Testis (tissue), 2 donors: ENCODE measurements at regions not wholly inside any gene's neighbourhood (a gene's known extent, or its start where the extent isn't known, plus 50 kb on each side); places are given as distances from the start of the nearest gene placed in this dataset.
A peak's percentile ranks its signal among the peaks of the same experiment; 100 is the strongest.
"Not testable (repeated sequence)": the region's sequence is repeated elsewhere in the genome, so short reads cannot be mapped to it uniquely, and the experiment has no call there.

Source experiments
- DNase-seq: peaks from one replicate; pipeline ENCODE4 v3.0.0-alpha.2; 2019
- H3K27ac ChIP-seq, 2 donors: fragments of 200-600 bp; sonication (generic); one replicate each; pipeline ENCODE4 v1.5.1; 2019
- H3K27me3 ChIP-seq: fragments of 200-600 bp; sonication (generic); one replicate; pipeline ENCODE4 v1.5.1; 2019
- H3K36me3 ChIP-seq: fragments of 200-600 bp; sonication (generic); one replicate; pipeline ENCODE4 v1.5.1; 2017; ENCODE audit warnings: low read depth; ENCODE audit errors: missing control alignments
- H3K4me1 ChIP-seq: fragments of 200-600 bp; sonication (generic); one replicate; pipeline ENCODE4 v1.5.1; 2019
- H3K4me3 ChIP-seq, 2 donors: fragments of 200-600 bp; sonication (generic); one replicate each; pipeline ENCODE4 v1.5.1; 2017 to 2019
- H3K9me3 ChIP-seq: fragments of 200-600 bp; sonication (generic); one replicate; pipeline ENCODE4 v1.5.1; 2017
- POLR2A ChIP-seq: fragments of 450-650 bp; IDR thresholded peaks from one replicate; pipeline ENCODE4 v1.6.1; 2017; ENCODE audit warnings: antibody characterized with exemption, mild to moderate bottlenecking, moderate library complexity
- WGBS, 2 donors: methylation state at CpG; one replicate each; pipeline ENCODE4 v1.1.5; 2018; 5-methylcytosine and 5-hydroxymethylcytosine counted together
- intact Hi-C: fragments of 100-400 bp; cut with DNase I; formaldehyde crosslinking; loops from one replicate; pipeline ENCODE4 v1.15.1; 2023; ENCODE audit warnings: low total_unique reads
- TF ChIP-seq, protein P1 (sequence below), 3 experiments: fragments of 450-650 bp in 2 of 3; fragments of 200-600 bp in 1 of 3; sonication (generic) in 1 of 3; IDR thresholded peaks; one replicate each; pipeline ENCODE4 v1.5.1; 2016 to 2019; ENCODE audit warnings: antibody characterized with exemption in 3 of 3, mild to moderate bottlenecking in 2 of 3, moderate library complexity in 1 of 3

DNA sequence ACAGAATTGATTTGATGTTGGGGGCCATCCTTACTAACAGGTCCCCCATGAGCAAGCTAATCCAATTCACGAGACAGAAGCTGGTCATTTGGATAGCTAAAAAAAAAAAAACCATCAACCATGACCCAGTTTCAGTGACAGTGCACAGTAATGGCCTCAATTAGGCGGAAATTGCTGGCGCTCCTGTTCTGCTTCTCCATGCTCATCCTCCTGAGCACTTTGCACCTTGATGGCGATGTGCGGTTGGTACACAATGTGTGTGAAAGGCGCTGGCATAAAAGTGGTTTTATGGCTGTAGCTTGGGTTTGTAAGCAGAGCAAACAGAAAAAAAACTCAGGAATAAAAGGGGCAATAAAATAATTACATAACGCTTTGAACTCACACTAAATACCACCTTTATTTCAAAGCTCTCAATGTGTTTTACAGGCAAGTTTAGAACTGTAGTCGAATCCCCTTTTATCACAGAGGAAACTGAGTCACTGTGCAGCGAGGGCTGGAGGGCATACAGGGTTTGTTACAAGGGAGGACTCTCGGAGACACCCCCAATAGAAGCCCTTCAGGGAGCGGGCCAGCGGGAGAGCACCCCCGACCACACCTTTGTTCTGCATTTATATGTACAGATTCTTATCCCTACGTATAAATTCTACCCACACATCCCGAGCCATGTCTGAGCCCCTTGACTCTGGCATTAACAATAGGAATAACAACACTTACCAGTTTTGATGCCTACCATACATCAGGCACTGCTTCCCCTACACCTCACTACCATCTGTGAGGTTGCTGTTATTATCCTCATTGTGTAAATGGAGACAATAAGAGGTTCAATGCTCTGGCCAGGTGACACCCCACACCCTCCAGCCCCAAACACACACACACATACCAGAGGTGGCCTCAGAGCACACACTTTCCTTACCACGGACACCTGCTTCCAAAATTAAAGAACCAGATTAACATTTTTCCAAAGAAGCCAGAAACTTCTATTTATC, 213.5 kb upstream of the IRF2BP2 start:
- H3K27me3 ChIP-seq: no peaks in the 10 kb centered on the region
- H3K9me3 ChIP-seq: no peaks in the 10 kb centered on the region
- no peak overlapping the region for H3K4me3 ChIP-seq
- H3K36me3 ChIP-seq: no peaks in the 10 kb centered on the region
- intact Hi-C loops: no loop called here
- TF ChIP-seq POLR2A: no peak
- TF ChIP-seq, protein P1, sequence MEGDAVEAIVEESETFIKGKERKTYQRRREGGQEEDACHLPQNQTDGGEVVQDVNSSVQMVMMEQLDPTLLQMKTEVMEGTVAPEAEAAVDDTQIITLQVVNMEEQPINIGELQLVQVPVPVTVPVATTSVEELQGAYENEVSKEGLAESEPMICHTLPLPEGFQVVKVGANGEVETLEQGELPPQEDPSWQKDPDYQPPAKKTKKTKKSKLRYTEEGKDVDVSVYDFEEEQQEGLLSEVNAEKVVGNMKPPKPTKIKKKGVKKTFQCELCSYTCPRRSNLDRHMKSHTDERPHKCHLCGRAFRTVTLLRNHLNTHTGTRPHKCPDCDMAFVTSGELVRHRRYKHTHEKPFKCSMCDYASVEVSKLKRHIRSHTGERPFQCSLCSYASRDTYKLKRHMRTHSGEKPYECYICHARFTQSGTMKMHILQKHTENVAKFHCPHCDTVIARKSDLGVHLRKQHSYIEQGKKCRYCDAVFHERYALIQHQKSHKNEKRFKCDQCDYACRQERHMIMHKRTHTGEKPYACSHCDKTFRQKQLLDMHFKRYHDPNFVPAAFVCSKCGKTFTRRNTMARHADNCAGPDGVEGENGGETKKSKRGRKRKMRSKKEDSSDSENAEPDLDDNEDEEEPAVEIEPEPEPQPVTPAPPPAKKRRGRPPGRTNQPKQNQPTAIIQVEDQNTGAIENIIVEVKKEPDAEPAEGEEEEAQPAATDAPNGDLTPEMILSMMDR (IDR thresholded peaks at IDR 0.05): no peak
- H3K4me1 ChIP-seq: no peaks in the 10 kb centered on the region
- H3K27ac ChIP-seq: no peak overlapping the region
- no peak for DNase-seq
- WGBS, 2 donors: 93 to 94% methylated on average over 16 of the region's 16 CpGs

DNA sequence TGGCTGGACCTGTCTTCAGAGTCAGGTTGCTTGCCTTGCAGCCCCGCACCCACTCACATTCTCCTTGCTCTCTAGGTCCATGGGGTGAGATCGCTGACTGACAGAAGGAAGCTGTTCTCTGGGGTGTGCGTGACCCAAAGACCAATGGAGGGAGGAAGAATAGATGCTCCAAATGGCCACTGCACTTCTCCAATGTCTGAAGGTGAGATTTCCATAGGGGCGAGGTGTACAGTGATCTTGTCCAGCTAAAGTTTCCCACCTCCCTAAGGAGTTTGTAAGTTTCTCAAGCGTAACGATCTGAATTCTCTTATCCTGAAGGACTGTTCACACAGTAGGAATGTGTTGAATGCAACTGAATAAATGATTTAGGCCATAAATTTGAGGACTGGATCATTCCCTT, 211.9 kb upstream of the IRF2BP2 start:
- 97 to 98% methylated on average over 6 of the region's 6 CpGs for WGBS, 2 donors

DNA sequence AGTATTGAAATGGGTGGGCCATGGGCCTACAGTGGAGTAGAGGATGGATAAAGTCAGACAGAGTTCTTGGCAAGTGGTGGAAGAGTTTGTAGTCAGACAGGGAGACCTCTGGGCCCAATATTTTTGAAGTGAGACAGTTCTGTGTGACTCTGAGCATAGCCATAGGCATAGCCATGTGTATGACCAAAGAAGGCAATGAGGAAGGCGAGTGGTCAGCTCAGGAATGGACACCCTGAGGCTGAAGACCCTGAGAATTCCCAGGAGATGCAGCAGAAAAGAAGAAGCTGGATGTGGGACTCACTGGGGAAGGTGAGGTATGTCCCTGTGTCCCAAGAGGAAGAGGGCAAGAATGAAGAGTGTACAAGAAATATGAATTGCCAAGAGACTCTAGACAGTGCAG, 210.6 kb upstream of the IRF2BP2 start:
- H3K4me3 ChIP-seq: no peak overlapping the region
- DNase-seq: no peak
- H3K27me3 ChIP-seq: no peaks in the 10 kb centered on the region
- H3K36me3 ChIP-seq: no peaks in the 10 kb centered on the region
- intact Hi-C loops: no loop called here
- TF ChIP-seq, protein P1 (IDR thresholded peaks at IDR 0.05): no peak
- TF ChIP-seq POLR2A: no peak
- no peaks in the 10 kb centered on the region for H3K9me3 ChIP-seq
- 90 to 94% methylated on average over 1 of the region's 1 CpG for WGBS, 2 donors
- no peak overlapping the region for H3K27ac ChIP-seq
- H3K4me1 ChIP-seq: peaks cover 3% of the 10 kb centered on the region

More for the DNA sequence above, 211.9 kb upstream of the IRF2BP2 start:
- TF ChIP-seq, protein P1 (IDR thresholded peaks at IDR 0.05): no peak
- TF ChIP-seq POLR2A: no peak
- no peaks in the 10 kb centered on the region for H3K36me3 ChIP-seq
- peaks cover 3% of the 10 kb centered on the region for H3K4me1 ChIP-seq
- intact Hi-C loops: no loop called here
- H3K9me3 ChIP-seq: no peaks in the 10 kb centered on the region
- no peak overlapping the region for H3K4me3 ChIP-seq
- no peaks in the 10 kb centered on the region for H3K27me3 ChIP-seq
- H3K27ac ChIP-seq: no peak overlapping the region
- DNase-seq: no peak

DNA sequence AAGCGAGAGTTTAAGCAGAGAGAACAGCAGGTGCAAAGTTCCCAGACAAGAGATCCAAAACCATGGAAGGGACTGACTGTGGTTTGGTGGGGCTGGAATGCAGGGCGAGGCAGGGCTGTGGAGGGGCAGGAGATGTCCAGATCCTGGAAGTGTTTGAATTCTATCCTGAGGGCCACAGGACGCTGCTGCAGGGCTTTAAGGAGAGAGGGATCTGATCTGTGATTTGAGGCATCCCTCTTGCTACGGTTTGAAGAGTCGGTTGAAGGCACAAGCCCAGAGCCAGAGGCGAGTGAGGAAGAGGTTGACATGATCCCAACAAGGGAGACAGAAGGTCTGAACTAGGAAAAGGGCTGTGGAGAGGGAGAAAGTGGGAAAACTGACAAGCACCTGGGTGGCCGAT, 209.9 kb upstream of the IRF2BP2 start:
- H3K36me3 ChIP-seq, H3K9me3 ChIP-seq, H3K27me3 ChIP-seq, H3K4me1 ChIP-seq, intact Hi-C loops, H3K27ac ChIP-seq, DNase-seq, H3K4me3 ChIP-seq: not testable (repeated sequence)
- WGBS, 2 donors: 72 to 100% methylated on average over 4 to 7 of the region's 7 CpGs

DNA sequence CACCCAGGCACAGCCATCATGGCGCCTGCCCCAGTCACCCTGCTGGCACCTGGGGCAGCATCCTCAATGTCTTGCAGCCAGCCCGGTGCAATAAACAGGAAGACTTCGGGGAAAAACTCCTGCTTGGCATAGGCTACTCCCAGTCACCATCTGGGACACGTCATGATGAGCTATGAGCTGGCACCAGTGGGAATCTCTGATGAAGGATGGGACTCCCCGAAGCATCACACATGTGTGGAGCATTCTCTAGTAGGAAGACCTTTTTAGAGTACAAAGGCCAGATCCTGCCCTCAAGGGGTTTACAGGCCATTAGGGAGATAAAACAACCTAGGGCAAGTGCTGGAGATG, 208.0 kb upstream of the IRF2BP2 start:
- H3K4me1 ChIP-seq, H3K27me3 ChIP-seq, H3K9me3 ChIP-seq, H3K4me3 ChIP-seq, intact Hi-C loops, H3K36me3 ChIP-seq, DNase-seq: not testable (repeated sequence)
- 84% methylated on average over 3 of the region's 5 CpGs; no CpG with 5 or more reads in 1 of the 2 donors for WGBS, 2 donors
- peak overlapping the region; percentile 74 to 80 for H3K27ac ChIP-seq

DNA sequence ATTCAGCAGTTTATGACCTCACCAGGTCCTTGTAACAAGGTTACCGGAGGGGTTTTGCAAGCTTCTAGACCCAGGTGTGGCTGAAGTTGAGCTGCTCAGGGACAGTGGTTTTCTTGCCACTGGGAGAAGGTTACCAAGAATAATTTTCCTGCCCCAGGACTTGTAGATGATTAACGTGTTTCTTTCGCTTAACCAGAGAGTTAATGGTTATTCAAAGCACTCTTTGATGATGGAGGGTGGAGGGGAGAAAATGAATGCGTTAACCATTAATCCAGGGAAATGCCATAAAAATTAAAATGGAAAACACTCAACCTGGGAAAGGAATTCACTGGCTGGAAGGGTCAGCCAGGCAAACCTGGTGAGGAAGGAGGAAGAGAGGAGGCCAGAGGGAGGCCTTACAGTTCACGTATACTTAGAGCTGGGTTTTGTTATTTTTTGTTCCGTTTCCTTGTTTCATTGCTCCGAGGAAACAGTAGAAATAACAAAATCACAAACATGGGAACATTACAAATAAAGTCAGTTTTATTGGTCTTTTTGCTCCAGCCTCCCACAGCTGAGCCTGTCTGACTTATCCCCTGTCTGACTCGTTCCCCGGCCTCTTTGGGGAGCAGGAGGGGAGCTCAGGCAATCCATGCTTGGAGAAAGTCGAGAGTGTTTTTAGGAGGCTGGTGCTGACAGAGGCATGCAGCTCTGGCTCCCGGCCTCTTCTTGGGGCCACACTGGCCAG, 207.5 kb upstream of the IRF2BP2 start:
- DNase-seq, H3K36me3 ChIP-seq, H3K9me3 ChIP-seq, H3K4me1 ChIP-seq, intact Hi-C loops, H3K4me3 ChIP-seq, H3K27me3 ChIP-seq: not testable (repeated sequence)
- 58 to 59% methylated on average over 9 to 11 of the region's 11 CpGs for WGBS, 2 donors
- H3K27ac ChIP-seq: peak overlapping the region; percentile 74 to 80

DNA sequence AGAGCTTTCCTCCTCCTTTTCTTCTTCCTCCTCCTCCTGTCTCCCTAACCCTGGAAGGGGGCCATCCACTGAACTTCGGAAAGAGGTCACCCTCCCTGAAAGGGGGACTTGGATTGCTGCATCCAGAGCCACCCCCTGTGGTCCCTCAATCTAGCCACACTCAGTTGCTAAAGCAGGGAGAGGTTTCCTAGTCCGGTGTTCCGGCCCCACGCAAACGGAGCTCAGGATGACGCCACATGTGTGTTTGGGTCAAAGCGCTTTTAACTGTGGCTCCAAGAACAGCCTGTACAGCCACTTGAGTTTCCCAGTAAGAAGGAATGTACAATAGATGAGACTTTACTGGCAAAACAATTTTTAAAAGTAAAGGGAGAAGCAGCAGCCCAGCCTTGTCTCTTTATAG, 206.9 kb upstream of the IRF2BP2 start:
- H3K36me3 ChIP-seq, intact Hi-C loops, H3K4me1 ChIP-seq, H3K27me3 ChIP-seq, H3K9me3 ChIP-seq, H3K4me3 ChIP-seq: not testable (repeated sequence)
- peak overlapping the region; percentile 74 to 80 for H3K27ac ChIP-seq
- 19 to 56% methylated on average over 5 to 6 of the region's 7 CpGs for WGBS, 2 donors
- DNase-seq: peak; percentile 62

DNA sequence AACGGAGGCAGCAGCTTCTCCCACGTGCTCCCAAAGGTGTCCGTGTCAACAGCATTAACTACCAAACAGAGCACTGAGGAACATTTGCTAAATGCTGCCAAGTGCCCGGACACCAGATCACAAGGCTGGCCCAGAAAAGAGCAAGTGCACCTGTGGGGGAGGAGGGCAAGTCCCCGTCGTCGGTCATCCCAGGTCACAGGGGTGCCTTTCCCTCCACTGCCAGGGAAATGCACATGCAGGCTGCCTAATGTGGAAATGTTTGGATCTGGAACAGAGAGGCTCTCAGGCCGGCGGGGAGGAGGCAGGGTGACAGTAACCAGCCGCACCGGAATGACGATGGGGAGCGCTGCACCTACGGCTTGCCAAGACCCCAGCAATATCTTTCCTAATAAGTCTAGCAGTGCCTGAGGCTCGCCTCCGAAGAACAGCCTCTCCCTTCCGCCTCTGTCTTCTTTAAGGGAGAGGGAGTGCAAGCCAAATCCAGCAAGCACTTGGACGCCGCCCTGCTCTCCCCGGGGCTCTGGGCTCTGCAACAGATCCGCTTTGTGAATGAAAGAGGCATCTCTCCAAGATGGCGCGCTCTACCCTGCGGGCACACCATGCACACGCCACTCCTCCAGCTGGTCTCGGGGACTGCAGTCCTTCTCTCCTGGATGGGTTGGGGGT, 206.3 kb upstream of the IRF2BP2 start:
- H3K27me3 ChIP-seq, H3K36me3 ChIP-seq, H3K4me1 ChIP-seq, intact Hi-C loops, H3K4me3 ChIP-seq, H3K9me3 ChIP-seq: not testable (repeated sequence)
- peak overlapping the region in 1 of 2 donors; percentile 80 for H3K27ac ChIP-seq
- peak; percentile 68 for DNase-seq
- WGBS, 2 donors: 53 to 54% methylated on average over 9 to 18 of the region's 26 CpGs
